ENCODE measurements at regions not wholly inside any gene's neighbourhood (a gene's known extent, or its start where the extent isn't known, plus 50 kb on each side); places are given as distances from the start of the nearest gene placed in this dataset.
"Not testable (repeated sequence)": the region's sequence is repeated elsewhere in the genome, so short reads cannot be mapped to it uniquely, and the experiment has no call there.

GRCh38 chr3:72269475-72269874 is 484.5 kb upstream of the PROK2 start:
- DNase-seq, result no peak

DNA sequence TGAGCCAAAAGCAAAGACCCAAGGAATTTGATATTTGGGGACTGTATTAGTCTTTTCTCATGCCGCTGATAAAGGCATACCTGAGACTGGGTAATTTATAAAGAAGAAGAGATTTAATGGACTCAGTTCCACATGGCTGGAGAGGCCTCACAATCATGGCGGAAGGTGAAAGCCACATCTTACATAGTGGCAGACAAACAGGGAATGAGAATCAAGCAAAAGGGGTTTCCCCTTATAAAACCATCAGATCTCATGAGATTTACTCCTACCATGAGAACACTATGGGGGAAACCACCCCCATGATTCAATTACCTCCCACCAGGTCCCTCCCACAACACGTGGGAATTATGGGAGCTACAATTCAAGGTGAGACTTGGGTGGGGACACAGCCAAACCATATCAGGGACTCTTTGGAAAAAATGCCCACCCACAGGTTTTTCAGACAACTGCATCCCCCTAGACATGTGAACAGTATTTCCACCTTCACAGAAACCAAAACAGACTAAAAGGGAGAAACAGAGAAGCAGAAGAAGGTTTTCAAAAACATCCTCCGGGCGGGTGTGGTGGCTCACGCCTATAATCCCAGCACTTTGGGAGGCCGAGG is 482.1 kb upstream of the PROK2 start:
- not testable (repeated sequence) for DNase-seq

GRCh38 chr3:72266016-72266370 is 481.0 kb upstream of the PROK2 start:
- no peak for DNase-seq

DNA sequence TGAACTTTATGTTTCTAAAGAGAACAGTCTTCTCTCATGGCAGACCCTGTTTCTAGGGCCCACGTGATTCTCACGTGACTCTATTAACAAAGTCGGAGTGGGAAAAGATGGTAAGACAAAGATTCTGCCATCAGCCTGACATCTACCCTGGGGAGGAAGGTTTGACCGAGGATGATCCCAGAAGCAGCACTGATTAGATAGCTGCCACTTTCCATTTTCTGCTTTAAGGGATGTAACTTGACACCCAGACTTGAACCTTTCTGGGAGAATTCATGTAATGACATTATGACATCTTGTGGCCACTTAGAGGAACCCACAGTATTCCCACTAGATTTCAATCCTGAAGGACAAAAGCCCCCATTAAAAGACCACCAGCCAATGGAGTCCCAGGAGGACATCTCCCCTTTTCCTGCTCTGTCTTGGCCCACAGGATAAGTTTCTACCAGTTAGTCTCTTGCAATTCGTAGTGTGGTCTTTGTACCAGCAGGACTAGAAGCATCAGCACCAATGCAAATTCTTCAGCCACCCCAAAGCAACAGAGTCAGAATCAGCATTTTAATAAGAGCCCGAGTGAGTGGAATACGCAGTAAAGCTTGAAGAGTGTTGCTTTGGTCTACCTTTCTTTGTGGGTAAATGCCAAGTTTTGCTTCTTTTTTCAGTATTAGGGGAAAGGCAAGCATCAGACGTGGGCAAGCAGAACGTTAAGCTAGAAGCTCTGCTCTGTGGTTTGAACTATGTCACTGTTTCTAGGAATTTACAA is 480.5 kb upstream of the PROK2 start:
- no peak for DNase-seq

DNA sequence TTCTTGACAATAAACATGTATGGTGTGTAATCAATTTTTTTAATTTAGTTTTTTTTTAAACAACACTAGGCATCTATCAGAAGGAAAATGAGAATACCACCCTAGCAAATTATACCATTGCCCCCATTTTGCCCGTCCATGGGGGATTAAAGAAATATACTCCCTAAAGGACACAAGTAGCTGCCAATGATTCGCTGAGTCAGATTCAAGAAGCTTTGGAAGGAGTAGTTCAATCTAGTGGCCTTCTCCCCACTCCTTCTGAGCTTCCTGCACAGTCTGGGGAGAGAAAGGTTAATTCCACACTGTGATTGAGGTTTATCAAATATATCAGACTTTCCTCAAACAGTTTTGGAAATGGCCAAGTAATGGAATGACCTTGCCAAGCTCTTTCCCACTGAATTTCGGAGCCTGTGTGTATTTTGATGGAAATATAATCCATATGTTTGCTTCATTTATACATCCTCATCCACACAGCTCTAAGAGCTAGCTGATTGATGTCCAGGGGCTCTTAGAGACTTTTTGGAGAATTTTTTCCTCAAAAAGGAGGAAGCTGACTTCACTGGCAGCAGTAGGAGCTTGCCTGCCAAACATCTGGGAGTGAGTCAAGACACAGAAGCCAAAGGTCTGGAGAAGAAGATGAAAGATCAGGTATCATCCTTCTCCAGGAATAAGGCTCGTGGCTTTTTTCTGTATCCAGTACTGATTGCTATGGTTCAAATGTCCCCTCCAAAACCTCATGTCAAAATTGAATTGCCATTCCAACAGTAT is 478.5 kb upstream of the PROK2 start:
- no peak for DNase-seq

DNA sequence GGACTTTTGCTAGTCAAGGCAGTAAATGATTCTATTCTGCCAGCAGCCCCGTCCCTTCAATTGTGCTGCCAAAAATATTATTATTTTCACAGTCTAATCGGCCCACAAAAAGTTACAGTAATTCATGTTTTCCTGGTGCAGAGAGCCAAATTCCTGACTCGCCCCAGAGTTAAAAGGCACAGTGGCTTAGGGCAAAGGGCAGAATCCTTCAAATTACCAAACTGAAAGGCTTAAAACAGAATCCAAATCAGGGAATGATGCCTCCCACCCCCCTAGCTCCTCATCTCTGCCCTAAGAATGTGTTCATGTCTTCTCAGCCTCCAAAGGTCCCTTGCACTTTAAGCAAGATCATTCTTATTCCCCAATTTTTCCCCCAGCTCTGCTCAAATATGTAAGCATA is 477.8 kb upstream of the PROK2 start:
- DNase-seq, result no peak

DNA sequence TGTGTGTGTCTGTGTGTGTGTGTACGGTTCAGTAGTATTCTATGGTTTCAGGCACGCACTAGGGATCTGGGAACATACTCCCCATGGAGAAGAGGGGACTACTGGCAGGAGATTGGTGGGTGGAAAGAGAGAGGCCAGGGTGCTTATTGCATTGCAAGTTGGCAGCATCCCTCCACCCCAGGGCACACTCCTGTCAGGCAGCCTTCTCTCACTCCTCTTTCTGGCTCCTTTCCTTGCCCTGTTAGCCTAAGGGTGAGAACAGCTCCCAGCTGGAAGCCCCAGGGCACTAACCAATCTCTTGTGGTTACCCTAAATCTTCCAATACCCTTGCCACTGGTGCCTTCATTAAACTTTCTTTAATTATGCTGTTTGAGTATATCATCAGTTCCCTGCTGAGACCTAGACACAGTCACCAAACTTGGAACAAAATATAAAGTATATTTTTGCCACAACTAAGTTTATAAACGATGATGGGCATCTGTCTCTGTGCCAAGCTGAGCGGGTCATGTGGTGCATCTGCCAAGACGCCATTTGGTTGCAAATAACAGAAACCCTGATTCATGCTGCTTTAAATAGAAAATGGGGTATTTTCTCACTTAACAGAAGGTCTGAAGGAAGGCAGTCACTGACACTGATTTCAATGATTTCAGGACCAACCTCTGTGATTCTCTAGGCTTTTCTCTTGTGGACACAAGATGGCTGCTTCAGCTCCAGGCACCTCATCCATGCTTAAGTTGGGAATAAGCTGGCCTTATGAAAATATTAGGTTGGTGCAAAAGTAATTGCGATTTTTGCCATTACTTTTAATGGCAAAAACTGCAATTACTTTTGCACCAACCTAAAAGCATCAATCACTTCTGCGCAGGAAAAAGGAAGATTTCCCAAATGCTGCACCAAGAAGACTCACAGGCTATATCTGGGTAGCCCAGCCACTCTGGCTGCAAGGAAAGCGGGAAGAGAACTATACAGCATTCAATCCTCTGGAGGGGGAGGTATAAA is 476.9 kb upstream of the PROK2 start:
- DNase-seq, result no peak

- no peak for DNase-seq
Measured at GRCh38 chr3:72260588-72260910, 475.6 kb upstream of the PROK2 start.

DNA sequence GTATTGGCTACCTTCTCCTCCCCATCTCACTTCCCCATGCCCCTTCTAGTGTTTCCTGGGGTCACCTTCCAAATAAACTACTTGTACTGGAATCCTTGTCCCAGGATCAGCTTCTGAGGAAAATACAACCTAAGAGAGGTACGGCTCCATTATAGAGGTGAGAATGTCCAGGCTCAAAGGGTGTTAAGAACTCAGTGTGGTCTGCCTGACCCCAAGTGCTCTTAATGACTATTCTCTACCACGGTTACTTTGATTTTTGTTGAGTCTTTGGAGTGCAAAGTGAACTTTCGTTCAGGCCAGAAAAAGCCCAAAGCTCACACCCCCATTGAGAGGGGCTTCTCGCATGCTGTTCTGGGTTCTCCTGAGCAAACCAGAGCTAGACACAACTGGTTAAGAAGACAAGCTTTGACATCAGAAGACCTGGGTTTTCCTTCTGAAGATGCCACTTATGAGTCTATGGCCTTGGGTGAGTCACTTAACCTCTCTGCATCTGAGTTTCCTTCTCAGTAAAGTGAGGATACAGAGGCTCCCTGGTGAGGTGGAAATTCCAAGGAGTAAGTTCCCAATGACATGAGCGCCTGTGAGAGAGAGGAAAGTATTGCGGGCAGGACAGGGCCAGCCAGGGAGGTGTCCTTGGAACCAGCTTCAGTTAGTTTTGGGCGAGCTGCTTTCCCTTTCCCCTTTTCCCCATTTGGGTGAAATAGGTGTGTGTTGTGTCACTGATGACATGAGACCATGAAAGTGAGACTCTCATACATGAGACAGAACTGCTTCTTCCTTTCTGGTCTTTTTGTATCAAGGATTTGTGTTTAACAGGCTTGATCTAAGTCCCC is 475.0 kb upstream of the PROK2 start:
- no peak for DNase-seq

DNA sequence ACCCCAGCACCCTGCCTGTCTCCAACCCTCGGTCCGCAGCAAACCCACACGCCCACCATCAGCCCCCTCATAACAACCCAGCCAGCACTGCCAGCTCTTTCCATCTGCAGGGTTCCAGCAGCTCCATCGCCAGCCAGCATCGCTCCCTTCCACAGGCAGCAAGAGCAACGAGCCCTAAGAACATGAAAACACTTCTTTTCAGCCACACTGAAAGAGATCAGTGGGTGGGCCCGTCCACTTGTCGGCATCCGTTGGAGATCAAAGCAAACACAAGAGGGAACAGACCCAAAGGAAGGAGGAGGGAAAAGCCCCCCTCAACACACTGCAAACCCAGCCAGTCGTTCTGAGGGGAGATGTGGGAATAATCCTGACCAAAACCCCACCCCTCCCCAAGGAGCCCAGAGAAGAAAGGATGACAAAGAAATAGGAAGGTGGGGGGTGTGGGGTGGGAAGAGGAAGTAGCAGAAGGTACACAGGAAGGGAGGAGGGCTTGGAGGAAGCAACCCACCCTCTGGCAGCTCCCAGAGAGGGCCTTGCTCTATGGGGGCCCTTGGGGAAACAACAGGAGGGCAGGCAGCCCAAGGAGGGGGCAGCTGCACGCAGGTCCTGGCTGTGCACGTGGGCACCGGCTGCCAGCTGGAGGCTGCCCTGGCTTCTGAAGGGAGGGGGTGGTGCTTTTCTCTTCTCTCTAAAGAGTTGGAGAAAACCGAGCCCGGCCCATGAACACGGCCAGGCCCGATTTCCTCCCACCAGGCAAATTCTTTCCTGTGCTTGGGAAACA is 473.6 kb upstream of the PROK2 start:
- DNase-seq, result no peak

DNA sequence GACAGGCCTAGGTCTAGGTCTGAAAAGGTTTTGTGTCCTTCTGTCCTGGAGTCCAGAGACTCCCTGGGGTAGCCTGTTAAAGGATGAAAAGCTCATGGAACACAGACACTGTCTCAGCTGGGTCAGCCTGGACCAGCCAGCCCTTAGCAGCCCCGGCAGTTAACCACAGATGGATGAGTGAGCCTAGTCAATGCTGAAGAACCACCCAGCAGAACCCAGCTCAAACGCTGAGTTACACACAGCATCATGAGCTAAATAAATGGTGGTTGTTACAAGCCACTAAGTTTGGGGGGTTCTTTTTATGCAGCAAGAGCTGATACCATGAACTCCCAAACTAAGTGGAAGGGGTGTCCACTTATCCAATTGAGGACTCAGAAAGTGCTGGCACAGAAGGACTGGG is 472.8 kb upstream of the PROK2 start:
- DNase-seq, result no peak

DNA sequence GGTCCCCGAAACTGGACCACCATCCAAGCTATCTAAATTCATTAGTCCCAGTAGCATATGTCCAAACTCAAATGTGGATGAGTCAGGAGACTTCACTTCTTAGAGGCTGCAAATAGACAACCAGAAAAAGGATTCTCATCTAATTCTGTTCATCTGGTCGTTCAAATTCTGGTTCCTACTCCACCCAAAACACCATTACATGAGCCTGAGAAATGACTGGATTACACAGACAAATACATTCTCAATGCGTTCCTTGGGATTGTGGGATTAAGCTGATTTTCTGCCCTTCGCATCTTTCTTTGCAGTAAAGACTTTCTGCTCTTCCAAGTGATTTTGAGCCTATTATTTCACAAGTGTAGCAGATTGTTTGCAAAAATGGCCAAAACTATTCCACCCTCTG is 472.3 kb upstream of the PROK2 start:
- DNase-seq, result no peak

DNA sequence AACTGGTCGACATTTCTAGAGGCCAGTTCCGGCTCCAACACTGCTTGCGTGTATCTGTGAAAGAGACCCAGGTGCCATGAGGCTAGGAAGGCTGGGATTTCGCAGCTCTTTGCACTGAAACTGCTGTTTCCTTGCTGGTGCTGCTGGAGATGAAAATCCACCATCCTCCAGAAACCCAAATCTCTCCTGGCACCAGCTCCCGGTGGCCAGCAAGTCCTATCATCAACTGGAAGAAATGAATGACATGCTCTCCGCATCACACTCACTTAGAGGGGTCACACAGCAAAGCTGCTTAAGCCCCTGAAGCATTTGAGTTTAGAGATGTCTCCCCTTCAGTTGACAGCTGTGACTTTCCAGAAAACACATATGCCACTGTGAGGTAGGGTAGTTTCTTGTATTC is 471.8 kb upstream of the PROK2 start:
- DNase-seq, result no peak

DNA sequence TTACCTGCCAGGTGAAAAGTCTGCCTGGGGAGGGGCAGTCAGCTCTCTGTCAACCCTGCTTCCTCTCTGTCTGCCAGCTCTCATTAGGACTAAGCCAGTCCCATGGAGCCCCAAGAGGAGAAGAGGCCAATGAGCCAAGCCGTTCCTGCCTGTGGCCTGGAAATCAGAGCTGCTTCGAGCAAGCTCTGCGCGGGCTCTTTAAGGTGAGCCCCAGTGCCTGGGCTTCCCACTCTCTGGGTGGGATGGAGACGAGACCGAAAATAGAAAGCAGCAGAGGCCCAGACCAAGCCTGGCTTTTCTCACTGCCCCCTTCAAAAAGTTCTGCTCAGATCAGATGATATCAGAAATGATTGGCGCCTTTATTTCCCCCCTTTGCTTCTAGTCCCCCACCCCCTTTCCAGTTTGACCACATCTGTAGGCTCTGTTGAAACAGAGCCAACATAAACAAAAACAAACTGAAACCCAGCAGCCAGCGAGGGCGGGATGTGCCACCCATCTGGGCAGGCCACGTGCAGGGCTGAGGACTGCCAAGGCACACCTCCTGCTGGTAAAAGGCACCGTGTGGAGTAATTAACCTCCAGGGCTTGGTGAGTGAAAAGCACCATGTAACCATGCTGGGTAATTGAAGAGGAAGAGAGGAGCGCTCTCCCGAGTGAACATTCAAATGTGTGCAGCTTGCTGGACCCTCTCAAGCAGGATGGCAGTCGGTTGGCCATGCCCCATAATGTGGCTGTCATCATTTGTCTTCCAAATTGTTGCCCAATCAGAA is 471.0 kb upstream of the PROK2 start:
- no peak for DNase-seq

GRCh38 chr3:72255191-72255590 is 470.2 kb upstream of the PROK2 start:
- no peak for DNase-seq

GRCh38 chr3:72254483-72254882 is 469.5 kb upstream of the PROK2 start:
- DNase-seq, result no peak

- no peak for DNase-seq
Measured at GRCh38 chr3:72250725-72251124, 465.8 kb upstream of the PROK2 start.

GRCh38 chr3:72248869-72249268 is 463.9 kb upstream of the PROK2 start:
- no peak for DNase-seq

DNA sequence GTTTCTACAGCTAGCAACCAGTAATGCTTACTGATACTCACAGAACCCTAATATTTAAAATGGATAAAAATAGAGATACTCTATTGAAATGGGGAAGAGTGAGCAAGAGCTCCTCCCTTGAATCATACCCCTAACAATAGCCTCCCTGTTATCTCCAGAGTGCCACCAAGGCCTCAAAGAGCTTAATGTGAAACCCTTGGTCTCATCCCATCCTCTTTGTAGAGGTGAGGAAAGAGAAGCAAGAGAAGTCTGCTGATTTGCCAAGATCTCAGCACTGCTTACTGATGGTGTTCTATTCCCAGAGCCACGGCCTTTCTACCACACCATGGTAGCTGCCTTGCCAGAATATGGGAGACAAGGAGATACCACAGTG is 463.4 kb upstream of the PROK2 start:
- no peak for DNase-seq

- no peak for DNase-seq
Measured at GRCh38 chr3:72247645-72248388, 462.9 kb upstream of the PROK2 start.

All from T-helper 9 cell (primary cell).